ENCODE measurements at regions not wholly inside any gene's neighbourhood (a gene's known extent, or its start where the extent isn't known, plus 50 kb on each side); places are given as distances from the start of the nearest gene placed in this dataset.
"Not testable (repeated sequence)": the region's sequence is repeated elsewhere in the genome, so short reads cannot be mapped to it uniquely, and the experiment has no call there.

- Mint-ChIP-seq H3K4me3 (no peak overlapping the region), H3K4me1 (peaks cover 33% of the 10 kb centered on the region), H3K27ac (peak overlapping the region; percentile 41 to 83 (median 73)), H3K27me3 (ENCODE audit: low read depth) (no peaks in the 10 kb centered on the region), H3K9me3 (no peaks in the 10 kb centered on the region), H3K36me3 (ENCODE audit: low read depth) (peaks cover 5% of the 10 kb centered on the region)
- TF ChIP-seq, protein P1, sequence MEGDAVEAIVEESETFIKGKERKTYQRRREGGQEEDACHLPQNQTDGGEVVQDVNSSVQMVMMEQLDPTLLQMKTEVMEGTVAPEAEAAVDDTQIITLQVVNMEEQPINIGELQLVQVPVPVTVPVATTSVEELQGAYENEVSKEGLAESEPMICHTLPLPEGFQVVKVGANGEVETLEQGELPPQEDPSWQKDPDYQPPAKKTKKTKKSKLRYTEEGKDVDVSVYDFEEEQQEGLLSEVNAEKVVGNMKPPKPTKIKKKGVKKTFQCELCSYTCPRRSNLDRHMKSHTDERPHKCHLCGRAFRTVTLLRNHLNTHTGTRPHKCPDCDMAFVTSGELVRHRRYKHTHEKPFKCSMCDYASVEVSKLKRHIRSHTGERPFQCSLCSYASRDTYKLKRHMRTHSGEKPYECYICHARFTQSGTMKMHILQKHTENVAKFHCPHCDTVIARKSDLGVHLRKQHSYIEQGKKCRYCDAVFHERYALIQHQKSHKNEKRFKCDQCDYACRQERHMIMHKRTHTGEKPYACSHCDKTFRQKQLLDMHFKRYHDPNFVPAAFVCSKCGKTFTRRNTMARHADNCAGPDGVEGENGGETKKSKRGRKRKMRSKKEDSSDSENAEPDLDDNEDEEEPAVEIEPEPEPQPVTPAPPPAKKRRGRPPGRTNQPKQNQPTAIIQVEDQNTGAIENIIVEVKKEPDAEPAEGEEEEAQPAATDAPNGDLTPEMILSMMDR (IDR thresholded peaks at IDR 0.05; ENCODE audit: unreplicated experiment in 3 of 3): no peak
Observed at GRCh38 chr2:167783261-167784083, 463.9 kb downstream of the STK39 start.

GRCh38 chr2:167781629-167782028 lies 465.8 kb downstream of the STK39 start:
- H3K4me1 Mint-ChIP-seq: peaks cover 33% of the 10 kb centered on the region
- H3K27ac Mint-ChIP-seq: peak overlapping the region in 1 of 3 experiments; percentile 26
- not testable (repeated sequence) for H3K9me3 Mint-ChIP-seq; H3K36me3 Mint-ChIP-seq (ENCODE audit: low read depth); H3K27me3 Mint-ChIP-seq (ENCODE audit: low read depth); H3K4me3 Mint-ChIP-seq

DNA sequence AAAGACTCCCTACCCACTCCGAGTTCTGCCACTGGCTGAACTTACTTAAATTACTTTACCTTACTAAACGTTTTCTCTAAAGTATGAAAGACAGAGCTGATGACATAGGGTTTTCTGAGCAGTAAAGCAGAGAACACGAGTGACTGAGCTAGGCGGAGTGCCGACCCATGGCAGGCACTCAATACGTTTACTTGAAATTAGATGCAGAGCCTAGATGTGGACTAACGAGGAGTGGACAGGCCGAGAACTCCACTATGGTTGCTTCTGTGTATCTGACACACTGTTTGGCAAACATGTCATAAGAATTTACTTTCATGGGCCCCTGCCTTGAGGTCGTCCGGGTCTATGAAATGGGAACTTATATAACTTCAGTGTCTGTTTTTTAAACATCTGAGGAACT lies 471.0 kb downstream of the STK39 start:
- Mint-ChIP-seq H3K9me3 (no peaks in the 10 kb centered on the region), H3K4me3 (no peak overlapping the region), H3K36me3 (ENCODE audit: low read depth) (no peaks in the 10 kb centered on the region), H3K27ac (no peak overlapping the region), H3K27me3 (ENCODE audit: low read depth) (no peaks in the 10 kb centered on the region), H3K4me1 (no peaks in the 10 kb centered on the region)
- TF ChIP-seq, protein P1 (IDR thresholded peaks at IDR 0.05; ENCODE audit: unreplicated experiment in 3 of 3): no peak

- no peak overlapping the region for H3K4me3 Mint-ChIP-seq
- no peaks in the 10 kb centered on the region for H3K36me3 Mint-ChIP-seq (ENCODE audit: low read depth)
- H3K27ac Mint-ChIP-seq: no peak overlapping the region
- TF ChIP-seq, protein P1 (IDR thresholded peaks at IDR 0.05; ENCODE audit: unreplicated experiment in 3 of 3): no peak
- H3K4me1 Mint-ChIP-seq: no peaks in the 10 kb centered on the region
- H3K27me3 Mint-ChIP-seq (ENCODE audit: low read depth): no peaks in the 10 kb centered on the region
- H3K9me3 Mint-ChIP-seq: peaks cover 6% of the 10 kb centered on the region
Observed at GRCh38 chr2:167771628-167772027, 475.8 kb downstream of the STK39 start.

DNA sequence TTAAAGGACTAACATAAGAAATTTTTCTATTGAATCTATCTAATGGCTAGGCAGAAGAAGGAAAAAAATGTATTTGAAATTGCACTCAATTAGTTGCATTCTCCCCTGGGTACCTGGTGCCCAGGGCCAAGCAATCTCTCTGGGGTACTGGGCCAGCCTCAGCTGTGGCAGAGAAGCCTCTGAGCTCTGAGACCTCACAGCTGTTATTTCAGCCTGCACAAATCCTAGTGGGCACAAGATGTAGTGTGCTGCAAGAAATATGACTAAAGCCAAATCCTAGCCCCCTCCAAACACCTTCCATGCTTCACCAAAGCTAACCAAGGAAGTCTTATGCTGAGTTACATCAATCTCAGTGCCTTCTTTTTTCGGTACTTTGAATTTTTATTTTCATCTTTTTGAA lies 478.4 kb downstream of the STK39 start:
- no peak overlapping the region for H3K27ac Mint-ChIP-seq
- H3K9me3 Mint-ChIP-seq: peaks cover 6% of the 10 kb centered on the region
- H3K36me3 Mint-ChIP-seq (ENCODE audit: low read depth): no peaks in the 10 kb centered on the region
- H3K4me3 Mint-ChIP-seq: no peak overlapping the region
- TF ChIP-seq, protein P1 (IDR thresholded peaks at IDR 0.05; ENCODE audit: unreplicated experiment in 3 of 3): no peak
- no peaks in the 10 kb centered on the region for H3K27me3 Mint-ChIP-seq (ENCODE audit: low read depth)
- no peaks in the 10 kb centered on the region for H3K4me1 Mint-ChIP-seq

- Mint-ChIP-seq H3K9me3 (peaks cover 6% of the 10 kb centered on the region), H3K27me3 (ENCODE audit: low read depth) (no peaks in the 10 kb centered on the region), H3K27ac (no peak overlapping the region), H3K4me3 (no peak overlapping the region), H3K4me1 (no peaks in the 10 kb centered on the region), H3K36me3 (ENCODE audit: low read depth) (no peaks in the 10 kb centered on the region)
- TF ChIP-seq, protein P1 (IDR thresholded peaks at IDR 0.05; ENCODE audit: unreplicated experiment in 3 of 3): no peak
Observed at GRCh38 chr2:167767830-167768229, 479.6 kb downstream of the STK39 start.
